HG03108 (cell line): ENCODE measurements at regions not wholly inside any gene's neighbourhood (a gene's known extent, or its start where the extent isn't known, plus 50 kb on each side); places are given as distances from the start of the nearest gene placed in this dataset.
"Not testable (repeated sequence)": the region's sequence is repeated elsewhere in the genome, so short reads cannot be mapped to it uniquely, and the experiment has no call there.

Experiments used
- ATAC-seq: cut with Tn5 transposase; IDR thresholded peaks from one replicate; pipeline ENCODE4 v1.9.1; 2021; ENCODE audit warnings: moderate library complexity; ENCODE audit not compliant: unreplicated experiment

DNA sequence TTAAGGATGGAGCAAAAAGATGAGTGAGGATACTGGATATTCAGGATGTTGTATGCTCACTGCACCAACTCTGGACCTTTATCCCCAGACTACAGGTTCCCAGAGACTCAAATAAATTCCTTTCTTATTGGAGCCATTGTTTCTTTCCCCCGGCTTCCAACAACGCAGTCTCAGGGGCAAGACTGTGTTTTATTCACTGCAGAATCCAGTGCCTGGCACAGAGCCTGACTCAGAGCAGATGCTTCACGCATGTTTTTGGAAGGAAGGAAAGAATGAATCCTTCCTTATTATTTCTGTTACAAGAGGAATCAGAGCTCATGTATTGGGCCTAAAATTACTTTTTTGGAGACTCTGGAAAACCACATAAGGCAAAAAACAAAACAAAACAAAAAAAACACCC, 96.0 kb upstream of the VGLL4 start:
- no peak for ATAC-seq

DNA sequence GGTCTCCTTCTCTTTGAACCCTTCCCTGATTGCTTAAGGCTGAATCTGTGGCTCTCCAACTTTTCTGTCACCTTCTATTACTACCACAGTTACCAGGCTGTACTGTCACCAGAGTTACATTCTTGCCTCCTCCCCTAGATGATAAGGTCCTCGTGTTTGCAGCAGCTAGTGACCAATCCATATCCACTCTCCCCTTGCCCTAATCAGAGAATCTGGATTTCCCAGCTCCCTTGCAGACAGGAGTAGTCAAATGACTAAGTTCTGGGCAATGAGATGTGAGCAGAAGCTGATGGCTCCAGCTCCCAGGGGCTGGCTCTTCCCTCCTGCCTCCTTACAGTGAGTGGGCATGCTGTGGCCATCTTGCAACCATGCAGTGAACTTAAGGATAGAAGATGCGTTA, 95.4 kb upstream of the VGLL4 start:
- ATAC-seq = no peak

DNA sequence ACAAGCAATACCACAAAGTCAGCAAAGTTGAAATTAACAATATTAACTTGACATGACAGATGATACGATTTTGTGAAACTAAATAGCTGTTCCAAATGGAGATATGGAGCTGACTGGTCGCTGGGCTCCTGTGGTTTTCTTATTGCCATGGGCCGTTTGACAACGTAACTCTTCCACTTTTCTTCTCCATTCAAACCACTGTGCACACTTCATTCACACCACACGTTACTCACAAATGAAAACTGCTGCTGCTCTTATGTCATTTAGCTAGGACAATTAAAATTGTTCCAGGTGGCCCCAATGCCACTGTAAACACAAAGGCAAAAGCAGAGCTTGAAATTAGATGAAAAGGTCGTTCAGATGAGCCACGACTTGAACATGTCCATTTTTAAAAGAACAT, 94.0 kb upstream of the VGLL4 start:
- no peak for ATAC-seq

DNA sequence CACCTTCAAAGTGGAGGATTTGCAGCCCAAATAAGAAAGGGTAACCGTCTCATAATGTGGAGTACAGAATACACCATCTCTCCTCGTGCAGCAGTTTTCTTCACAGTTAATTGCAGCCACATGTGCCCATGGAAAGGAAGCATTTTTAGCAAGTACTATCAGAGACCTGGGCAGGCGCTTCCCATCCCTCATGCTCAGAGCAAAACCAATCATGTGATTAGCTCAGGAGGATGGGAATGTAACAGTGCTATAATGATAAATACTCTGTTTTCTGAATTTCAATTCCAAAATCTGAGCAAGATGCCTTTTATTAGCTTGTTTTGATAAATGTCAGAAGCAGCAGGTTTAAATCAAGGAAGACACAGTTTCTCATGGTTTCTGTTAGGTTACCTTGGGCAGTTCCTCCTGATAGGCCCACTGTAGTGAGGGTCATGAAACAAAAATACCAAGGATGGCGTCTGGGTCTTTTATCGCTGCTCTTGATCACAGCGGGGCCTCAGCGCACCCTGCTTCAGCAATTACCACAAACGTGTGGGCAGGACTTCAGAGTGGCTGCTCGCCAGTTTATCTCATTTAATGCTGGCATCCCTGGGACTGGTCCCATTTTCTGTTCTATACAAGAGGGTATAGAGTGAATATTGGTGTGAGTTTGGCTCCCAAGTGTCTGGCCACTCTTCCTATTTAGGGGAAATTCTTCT, 92.6 kb upstream of the VGLL4 start:
- ATAC-seq = no peak

DNA sequence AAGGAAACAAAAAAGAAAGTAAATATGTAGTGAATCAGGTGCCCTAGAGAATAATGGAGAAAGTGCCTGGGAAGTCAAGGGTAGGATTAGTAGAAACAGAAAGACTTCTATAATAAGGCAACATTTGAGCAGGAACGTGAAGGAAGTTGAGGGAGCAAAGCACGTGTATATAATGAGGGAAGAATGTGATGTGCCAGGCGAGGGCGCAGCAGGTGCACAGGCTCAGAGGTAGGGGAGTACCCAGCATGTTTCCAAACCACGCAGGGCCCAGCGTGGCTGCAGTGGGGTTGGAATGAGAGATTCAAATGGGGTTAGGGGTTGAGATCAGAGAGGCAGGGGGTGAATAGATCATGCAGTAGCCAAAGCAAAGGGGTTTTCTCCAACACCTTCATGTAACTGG, 91.9 kb upstream of the VGLL4 start:
- no peak for ATAC-seq

DNA sequence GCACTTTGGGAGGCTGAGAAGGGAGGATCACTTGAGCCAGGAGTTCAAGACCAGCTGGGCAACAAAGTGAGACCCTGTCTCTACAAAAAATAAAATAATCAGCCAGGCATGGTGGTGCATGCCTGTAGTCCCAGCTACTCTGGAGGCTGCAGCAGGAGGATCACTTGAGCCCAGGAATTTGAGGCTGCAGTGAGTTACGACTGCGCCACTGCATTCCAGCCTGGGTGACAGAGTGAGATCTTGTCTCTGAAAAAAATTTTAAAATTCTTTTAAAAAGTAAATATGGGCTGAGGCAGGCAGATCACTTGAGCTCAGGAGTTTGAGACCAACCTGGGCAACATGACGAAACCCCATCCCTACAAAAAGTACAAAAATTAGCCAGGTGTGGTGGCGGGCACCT, 91.4 kb upstream of the VGLL4 start:
- not testable (repeated sequence) for ATAC-seq

DNA sequence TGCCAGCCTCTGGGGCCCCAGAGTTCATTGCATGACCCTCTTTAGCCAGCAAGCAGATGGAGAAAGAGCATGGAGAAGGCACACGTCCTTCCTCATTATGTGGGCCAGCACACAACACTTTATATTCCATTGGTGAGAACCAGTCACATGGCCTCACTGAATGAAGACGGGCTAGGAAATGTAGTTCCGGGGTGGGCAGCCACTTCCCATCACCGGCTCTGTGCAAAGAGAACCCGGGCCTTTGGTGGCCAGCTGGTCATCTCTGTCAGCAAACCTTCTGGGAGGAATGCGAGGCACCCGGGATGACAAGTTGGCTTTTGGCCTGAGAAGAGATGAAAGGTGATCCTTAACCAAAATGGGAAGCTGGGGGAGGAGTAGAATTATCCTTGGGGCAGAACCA, 90.2 kb upstream of the VGLL4 start:
- ATAC-seq = no peak

DNA sequence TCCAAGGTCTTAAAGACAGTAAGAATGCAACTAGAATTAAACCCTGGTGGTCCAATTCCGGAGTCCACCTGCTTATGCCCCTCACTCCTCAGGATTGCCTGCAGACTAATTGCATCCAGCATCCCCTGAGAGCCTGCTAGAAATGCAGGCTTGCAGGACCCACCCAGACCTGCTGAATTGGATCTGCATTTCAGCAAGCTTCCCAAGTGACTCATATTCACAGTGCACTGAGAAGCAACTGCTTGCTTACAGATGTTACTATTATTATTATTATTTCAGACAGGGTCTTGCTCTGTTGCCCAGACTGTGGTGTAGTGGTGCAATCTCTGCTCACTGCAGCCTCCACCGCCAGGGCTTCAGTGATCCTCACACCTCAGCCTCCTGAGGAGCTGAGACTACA, 83.5 kb upstream of the VGLL4 start:
- ATAC-seq = no peak

DNA sequence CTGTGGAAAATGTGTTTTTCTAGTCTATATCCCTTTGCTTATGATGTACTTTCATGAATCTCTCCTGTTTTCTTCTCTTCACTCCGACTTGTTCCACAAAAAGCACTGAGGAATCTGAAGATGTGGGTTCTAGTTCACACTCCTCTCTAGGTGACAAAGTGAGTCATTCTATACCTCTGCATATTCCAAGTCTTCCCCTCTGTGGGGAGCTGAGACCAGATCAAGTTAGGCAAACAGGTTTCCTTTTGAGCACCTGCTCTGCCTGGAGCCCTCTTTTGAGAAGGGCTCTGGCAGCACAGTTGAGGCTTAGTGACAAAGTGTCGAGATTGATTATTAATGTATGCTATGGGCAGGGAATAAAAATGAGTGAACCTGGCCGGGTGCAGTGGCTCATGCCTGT, 82.4 kb upstream of the VGLL4 start:
- no peak for ATAC-seq

DNA sequence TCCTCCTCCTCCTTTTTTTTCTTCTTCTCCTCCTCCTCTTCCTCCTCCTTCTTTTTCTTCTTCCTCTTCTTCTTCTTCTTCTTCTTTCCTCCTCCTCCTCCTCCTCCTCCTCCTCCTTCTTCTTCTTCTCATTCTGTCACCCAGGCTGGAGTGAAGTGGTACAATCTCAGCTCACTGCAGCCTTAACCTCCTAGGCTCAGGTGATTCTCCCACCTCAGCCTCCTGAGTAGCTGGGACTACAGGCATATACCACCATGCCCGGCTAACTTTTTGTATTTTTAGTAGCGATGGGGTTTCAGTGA, 81.6 kb upstream of the VGLL4 start:
- not testable (repeated sequence) for ATAC-seq

DNA sequence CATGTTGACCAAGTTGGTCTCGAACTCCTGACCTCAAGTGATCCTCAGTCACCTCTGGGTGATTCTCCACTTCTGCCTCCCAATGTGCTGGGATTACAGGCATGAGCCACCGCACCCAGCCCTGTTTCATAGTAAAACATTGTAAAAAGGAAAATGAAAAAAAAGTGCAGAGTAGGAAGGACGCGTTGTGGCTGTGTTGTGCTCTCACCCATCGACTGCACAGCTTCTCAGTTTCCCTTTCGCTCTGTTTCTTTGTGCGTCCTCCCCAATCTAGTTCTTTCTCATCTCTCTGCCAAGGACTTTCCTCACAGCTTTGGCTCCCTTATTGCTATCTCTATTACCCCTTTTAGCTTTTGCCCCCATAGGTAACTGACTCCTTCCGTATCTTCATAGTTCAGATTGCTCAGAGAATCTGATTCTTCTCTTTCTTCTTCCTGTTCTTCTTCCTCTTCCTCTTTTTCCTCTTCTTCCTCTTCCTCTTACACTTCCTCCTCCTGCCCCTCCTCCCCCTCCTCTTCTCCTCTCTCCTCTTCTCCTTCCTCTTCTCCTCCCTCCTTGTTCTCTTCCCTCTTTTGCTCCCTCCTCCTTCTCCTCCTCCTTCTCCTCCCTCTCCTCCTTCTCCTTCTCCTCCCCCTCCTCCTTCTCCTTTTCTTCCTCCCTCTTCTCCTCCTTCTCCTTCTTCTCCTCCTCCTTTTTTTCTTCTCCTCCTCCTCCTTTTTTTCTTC, 81.1 kb upstream of the VGLL4 start:
- ATAC-seq = no peak

DNA sequence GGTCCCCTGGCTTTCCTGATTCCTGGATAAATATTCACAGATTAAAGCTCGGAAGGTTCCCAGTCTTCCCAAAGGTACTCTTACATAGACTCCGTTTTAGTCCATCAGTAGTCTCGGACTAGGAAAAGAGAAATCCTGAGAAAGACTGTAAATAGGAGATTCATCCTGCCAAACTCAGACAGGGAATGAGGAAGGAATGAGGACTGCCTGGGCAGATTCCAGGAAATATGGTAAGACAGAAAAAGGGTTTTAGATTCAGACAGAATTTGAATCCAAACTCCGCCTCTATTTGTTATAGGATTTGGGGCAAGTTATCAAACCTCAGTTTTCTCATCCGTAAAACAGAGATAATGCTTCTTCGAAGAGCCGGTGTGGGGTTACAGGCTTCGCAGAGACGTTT, 77.8 kb upstream of the VGLL4 start:
- no peak for ATAC-seq

DNA sequence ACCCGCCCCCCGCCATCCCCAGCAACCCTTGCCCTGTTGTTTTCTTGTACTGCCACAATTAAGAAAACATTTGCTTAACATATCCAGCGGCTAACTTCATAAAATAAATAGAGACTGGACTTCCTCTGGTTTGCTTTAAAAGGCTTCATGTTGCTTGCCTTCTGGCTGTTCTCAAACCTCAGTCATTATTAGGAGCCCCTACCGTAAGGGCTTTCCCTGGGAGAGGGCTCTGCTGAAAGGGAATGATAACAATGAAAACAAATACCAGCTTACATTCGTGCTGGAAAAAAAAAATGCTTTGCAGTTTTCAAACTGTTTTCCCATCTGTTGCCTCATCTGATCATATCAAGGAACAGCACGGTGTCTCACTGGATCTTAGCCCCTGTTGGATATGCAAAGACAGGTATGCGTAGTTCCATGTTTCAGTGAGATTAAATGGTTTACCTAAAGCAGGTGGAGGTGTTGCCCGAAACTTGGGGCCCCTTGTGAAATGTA, 77.2 kb upstream of the VGLL4 start:
- no peak for ATAC-seq

DNA sequence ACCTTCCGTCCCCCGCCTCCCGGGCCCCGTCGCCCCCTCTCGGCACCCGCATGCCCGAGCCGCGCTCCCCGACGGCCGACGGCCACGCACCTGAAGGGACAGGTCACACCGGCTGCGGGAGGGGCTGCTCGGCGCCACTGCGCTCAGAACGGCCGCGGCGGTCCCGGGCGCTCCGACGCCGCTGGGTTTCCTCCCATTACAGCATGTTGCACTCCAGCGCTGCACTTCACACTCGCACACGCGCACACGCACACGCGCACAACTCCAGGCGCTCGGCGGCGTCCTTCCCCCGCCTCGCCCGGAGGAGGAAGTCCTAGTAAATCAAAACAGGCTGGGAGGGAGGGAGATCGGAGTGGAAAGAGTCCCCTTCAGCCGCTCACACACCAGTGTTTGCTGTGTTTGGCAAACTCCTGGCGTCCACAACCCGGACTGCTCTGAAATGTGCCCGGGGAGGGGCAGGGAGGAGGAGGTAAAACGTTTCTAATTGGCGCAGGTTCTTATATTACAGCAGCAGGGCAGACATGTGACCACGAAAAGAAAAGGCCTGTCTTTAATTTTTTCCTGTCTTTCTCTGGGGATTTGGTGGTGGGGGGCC, 76.7 kb upstream of the VGLL4 start:
- ATAC-seq = no peak

DNA sequence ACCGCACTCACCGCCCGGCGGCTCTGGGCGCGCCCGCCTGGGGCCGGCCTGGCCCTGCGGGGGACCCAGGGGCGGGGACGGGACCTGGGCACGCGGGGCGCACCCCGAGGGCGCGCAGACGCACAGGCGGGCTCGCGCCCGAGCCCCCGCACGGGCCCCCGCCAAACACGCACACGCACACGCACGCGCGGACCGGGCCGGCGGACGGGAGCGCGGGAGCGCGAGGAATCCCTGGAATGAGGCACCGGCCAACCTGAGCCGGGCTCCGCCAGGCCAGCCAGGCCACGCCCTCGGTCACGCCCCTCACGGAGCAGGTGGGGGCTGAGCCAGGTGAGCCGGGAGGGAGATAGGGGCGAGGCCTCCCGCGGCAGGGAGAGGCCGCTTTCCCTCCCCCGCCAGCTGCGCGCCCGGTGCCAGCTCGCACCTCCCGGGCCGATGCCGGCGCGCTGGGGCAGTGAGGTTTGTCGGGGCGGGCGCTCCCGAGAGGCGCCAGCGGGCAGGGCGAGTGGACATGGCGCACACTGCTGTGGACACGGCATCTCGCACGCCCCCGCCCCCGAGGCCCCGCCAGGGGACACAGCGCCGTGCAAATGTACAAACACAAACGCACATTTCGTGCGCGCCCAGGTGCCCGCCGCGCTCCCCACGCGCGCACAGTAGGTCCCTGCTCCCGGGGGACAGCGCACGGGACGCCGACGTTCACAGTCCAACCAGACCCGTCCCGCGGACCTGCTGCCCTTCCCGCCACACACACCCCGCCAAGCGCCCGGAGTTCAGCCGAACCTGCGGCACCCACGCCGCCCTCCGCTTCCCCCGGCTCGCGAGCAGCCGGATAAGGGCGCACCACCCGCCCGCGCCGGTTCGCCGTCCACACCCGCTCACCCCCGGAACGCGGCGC, 75.9 kb upstream of the VGLL4 start:
- peak; percentile 61 for ATAC-seq

DNA sequence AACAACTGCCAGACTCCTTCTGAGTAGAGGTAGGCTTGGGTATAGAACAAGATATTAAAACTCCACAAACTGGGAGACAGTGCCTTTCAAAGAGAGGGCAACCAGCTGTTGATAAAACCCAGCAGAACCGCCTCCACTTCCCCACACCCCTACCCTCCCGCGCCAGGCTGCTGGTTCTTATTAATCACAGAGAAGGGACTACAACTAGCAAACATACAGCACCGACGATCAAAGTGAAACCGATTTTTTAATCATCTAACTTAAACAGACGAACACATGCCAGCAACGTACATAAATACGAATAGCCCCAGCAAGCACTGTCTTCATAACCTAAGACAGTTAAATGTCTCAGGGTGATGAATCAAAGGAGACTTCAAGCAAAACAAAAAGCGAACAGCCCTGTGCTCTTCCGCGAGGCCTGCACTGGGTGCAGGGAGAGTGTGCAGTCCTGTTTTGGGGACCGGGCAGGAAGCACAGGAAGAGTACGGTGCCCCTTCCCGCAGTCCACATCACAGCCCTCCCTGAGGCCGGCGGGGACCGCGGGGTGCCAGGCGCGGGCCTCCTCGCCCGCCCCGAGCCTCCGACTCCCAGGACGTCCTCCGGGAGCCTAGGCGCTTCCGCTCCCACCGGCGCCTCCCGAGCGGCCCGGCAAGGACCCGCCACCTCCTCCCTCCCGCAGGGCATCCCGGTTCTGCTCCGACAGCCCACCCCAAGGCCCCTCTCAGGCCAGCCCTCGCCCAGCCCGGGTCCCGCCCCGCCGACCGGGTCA, 75.1 kb upstream of the VGLL4 start:
- peak; percentile 10 for ATAC-seq

DNA sequence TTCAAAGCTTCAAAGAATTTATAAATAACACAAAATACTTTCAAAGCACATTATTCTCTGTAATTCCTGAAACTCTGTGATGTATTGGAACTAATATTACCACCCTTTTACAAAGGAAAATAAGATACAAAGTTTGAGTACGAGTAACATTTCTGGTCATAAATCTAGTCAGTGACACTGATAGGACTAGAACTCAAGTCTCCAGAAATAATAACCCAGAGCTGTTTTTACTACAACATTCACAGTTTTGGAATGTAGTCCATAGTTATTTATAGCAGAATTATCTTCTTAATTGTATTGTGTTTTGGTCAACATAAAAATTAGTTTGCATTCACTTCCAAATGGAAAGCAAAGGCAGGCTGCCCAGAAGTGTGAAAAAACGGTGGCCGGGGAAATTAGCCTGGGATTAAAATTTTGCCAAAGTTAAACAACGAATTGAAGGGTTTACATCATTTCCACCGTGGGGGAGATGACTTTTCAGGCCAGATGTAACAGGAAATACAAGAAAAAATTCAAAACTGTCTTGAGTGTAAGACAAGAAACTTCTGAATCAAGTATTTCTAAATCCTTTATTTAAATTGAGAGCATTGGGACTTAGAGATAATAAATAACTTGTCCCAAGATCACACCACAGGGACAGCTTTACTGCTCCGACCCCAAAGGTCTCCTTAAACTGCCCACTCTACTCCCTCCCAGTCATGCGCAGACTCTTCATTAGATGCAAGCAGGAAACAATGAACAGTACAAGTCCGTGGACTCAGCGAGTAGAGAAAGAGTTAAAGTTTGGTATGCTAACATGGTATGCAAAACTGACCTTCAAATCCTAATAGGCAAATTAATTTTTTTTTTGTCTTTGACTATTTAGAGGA, 74.3 kb upstream of the VGLL4 start:
- peak; percentile 26 for ATAC-seq

DNA sequence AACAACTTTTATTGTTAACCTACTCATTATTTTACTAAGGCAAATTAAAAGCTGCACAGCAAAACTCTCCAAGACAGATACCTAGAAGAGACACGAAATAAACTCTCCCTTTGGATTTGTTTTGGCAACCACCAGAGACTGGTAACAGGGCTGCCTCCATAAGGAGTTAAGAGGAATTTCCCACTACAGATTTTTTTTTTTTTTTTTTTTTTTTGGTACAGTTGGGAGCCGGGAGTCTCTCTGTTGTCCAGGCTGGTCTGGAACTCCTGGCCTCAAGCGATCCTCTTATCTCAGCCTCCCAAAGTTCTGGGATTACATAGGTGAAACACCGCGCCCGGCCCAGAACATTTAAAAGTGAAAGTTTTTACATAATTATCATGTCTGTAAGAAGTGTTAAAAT, 73.6 kb upstream of the VGLL4 start:
- ATAC-seq = no peak

DNA sequence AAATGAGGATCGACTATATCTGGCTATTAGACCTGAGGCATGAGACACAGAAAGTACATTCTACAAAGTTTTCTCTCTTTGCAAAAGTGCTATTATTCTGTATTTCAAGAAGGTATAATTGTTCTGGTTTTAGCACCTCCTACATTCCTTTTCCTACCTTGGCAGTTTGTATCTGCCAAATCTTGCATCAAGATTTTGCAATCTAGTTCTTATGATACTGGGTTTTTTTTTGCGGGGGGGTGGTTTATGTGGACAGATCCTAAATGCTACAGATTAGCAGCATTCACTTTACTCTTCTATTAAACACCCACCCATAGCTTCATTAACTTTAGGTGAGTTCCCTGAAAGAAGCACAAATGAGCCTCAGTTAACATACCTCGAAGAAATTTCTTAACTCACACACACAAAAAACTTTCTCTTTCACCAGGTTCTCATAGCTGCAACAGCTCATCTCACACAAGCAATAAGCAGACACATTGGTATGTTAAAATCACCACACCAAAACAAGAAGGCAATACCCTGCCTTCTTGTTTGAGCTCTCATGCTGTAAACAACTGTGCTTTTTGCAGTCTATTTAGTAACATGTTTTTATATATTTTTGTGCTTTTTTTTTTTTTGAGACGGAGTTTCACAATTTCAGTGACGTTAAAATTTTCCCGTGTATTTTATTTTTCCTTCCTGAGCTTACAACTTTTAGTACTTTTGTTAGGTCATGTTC, 73.0 kb upstream of the VGLL4 start:
- no peak for ATAC-seq
